WERI-Rb-1 (cell line): ENCODE measurements at regions not wholly inside any gene's neighbourhood (a gene's known extent, or its start where the extent isn't known, plus 50 kb on each side); places are given as distances from the start of the nearest gene placed in this dataset.

Experiments used
- DNase-seq: peaks from one replicate; pipeline ENCODE4 v3.0.0-alpha.2; 2020
- H3K27ac ChIP-seq: fragments of 250-450 bp; sonication (Bioruptor Pico); 2 replicates; pipeline ENCODE4 v1.5.1; 2020; ENCODE audit warnings: mild to moderate bottlenecking, moderate library complexity
- H3K27me3 ChIP-seq: fragments of 250-450 bp; sonication (Bioruptor Pico); 2 replicates; pipeline ENCODE4 v1.5.1; 2021; ENCODE audit warnings: mild to moderate bottlenecking, low read depth, moderate library complexity; ENCODE audit not compliant: insufficient read depth, severe bottlenecking
- H3K36me3 ChIP-seq: fragments of 250-450 bp; sonication (Bioruptor Pico); 2 replicates; pipeline ENCODE4 v1.5.1; 2020; ENCODE audit warnings: mild to moderate bottlenecking, moderate library complexity
- H3K4me3 ChIP-seq: 2 replicates; pipeline ENCODE4 v1.5.1; 2011; ENCODE audit warnings: low read depth, mild to moderate bottlenecking, control low read depth, low read length
- H3K9me3 ChIP-seq: fragments of 250-450 bp; sonication (Bioruptor Pico); 2 replicates; pipeline ENCODE4 v1.5.1; 2021; ENCODE audit warnings: mild to moderate bottlenecking, moderate library complexity; ENCODE audit not compliant: severe bottlenecking
- CTCF ChIP-seq: IDR thresholded peaks from 2 replicates; pipeline ENCODE4 v1.5.1; 2011; ENCODE audit warnings: low read depth, mild to moderate bottlenecking, control low read depth, inconsistent platforms, low read length

DNA sequence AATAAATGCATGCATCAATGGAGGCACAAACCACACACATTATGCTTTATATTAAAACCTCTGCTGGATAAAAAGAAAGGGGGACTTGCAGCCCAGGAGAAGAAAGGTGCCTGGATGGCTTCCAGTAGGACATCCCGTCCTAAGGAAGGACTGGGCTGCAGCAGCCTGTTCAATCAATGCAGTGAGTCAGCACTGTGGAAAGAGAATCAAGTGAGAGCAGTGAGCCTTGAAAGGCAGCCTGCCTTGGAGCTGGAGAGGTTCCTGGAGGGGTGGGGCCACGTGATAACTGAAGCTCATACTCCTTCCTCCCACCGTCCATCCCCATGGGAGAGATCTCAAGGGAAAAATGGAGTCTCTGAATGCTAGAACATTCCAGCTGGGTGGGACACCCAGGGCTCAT is 501.2 kb downstream of the ADRA2A start:
- no peak overlapping the region for H3K4me3 ChIP-seq
- no peak overlapping the region for H3K27ac ChIP-seq
- H3K36me3 ChIP-seq, result no peaks in the 10 kb centered on the region
- no peak for DNase-seq
- no peaks in the 10 kb centered on the region for H3K27me3 ChIP-seq
- peaks cover 3% of the 10 kb centered on the region for H3K9me3 ChIP-seq
- TF ChIP-seq CTCF, result no peak

DNA sequence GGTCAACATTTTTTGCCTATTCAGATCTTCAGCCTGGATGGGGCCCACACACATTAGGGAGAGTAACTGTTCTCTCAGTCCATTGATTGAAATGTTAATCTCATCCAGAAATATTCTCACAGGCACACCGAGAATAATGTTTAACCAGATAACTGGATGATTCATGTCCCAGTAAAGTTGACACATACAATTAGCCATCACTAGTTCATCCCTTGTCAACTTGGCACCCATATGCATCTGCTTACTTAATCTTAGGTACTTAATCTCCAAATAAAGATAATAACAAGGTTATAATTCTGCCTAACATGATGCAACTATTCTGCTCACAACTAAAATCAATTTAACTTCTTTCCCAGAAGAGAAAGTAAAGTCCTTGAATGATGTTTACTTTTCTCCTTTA is 502.6 kb downstream of the ADRA2A start:
- no peak for DNase-seq
- no peaks in the 10 kb centered on the region for H3K27me3 ChIP-seq
- H3K36me3 ChIP-seq, result no peaks in the 10 kb centered on the region
- no peak overlapping the region for H3K4me3 ChIP-seq
- peaks cover 3% of the 10 kb centered on the region for H3K9me3 ChIP-seq
- no peak for TF ChIP-seq CTCF
- no peak overlapping the region for H3K27ac ChIP-seq

- Histone ChIP-seq H3K36me3 (no peaks in the 10 kb centered on the region), H3K9me3 (no peaks in the 10 kb centered on the region), H3K27me3 (no peaks in the 10 kb centered on the region), H3K27ac (no peak overlapping the region), H3K4me3 (no peak overlapping the region)
- DNase-seq, result no peak
- no peak for TF ChIP-seq CTCF
Measured at GRCh38 chr10:111590703-111591102, 513.9 kb downstream of the ADRA2A start.

DNA sequence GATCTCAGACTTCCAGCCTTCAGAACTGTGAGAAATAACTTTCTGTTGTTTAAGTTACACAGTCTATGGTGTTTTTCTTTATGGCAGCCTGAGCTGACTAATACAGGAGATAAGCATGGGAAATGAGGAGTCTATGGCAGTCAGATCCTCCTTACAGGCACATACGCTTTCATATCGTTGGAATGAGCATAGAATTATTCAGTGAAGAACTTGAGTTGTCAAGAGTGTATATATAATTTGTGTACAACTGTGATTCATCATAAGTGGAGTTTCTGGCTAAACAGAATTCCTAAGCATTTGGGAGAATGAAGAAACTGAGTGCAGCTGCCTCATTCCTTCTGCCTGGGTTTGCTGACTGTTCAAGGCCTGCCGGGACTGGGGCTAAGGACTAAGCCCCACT is 516.7 kb downstream of the ADRA2A start:
- Histone ChIP-seq H3K27ac (no peak overlapping the region), H3K4me3 (no peak overlapping the region), H3K36me3 (no peaks in the 10 kb centered on the region), H3K27me3 (no peaks in the 10 kb centered on the region), H3K9me3 (no peaks in the 10 kb centered on the region)
- DNase-seq, result no peak
- TF ChIP-seq CTCF, result no peak

- Histone ChIP-seq H3K36me3 (no peaks in the 10 kb centered on the region), H3K27ac (no peak overlapping the region), H3K9me3 (no peaks in the 10 kb centered on the region), H3K27me3 (no peaks in the 10 kb centered on the region), H3K4me3 (no peak overlapping the region)
- DNase-seq, result no peak
- TF ChIP-seq CTCF, result no peak
Measured at GRCh38 chr10:111595173-111595572, 518.3 kb downstream of the ADRA2A start.

- Histone ChIP-seq H3K27ac (no peak overlapping the region), H3K27me3 (no peaks in the 10 kb centered on the region), H3K4me3 (no peak overlapping the region), H3K36me3 (no peaks in the 10 kb centered on the region), H3K9me3 (no peaks in the 10 kb centered on the region)
- DNase-seq, result peak; percentile 74
- TF ChIP-seq CTCF, result peak; percentile 80
Measured at GRCh38 chr10:111598433-111599059, 521.7 kb downstream of the ADRA2A start.
